GM18519 (cell line): ENCODE measurements at regions not wholly inside any gene's neighbourhood (a gene's known extent, or its start where the extent isn't known, plus 50 kb on each side); places are given as distances from the start of the nearest gene placed in this dataset.

Experiments
- ATAC-seq: cut with Tn5 transposase; IDR thresholded peaks from one replicate; pipeline ENCODE4 v1.9.1; 2021; ENCODE audit warnings: mild to moderate bottlenecking, moderate library complexity; ENCODE audit not compliant: unreplicated experiment, low FRiP score

GRCh38 chr5:159734366-159734765 lies 181.9 kb upstream of the ADRA1B start:
- ATAC-seq: no peak

DNA sequence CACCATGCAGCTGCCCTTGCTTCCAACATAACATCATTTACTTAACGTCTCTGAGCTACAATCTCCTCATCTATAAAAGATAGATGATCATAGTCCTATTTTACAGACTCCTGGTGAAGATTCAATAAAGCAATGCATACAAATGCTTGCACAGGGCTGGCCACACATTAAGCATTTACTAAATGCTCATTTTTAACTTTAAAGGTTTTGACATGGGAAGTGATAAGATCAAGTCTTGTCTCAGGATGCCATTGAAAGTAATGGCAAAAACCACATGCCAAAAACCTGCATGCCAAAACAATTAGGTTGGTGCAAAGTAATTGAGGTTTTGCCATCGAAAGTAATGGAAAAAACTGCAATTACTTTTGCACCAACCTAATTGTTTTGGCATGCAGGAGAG lies 181.2 kb upstream of the ADRA1B start:
- no peak for ATAC-seq

GRCh38 chr5:159735749-159736660 lies 180.3 kb upstream of the ADRA1B start:
- no peak for ATAC-seq

- no peak for ATAC-seq
Measured at GRCh38 chr5:159736844-159737243, 179.4 kb upstream of the ADRA1B start.

DNA sequence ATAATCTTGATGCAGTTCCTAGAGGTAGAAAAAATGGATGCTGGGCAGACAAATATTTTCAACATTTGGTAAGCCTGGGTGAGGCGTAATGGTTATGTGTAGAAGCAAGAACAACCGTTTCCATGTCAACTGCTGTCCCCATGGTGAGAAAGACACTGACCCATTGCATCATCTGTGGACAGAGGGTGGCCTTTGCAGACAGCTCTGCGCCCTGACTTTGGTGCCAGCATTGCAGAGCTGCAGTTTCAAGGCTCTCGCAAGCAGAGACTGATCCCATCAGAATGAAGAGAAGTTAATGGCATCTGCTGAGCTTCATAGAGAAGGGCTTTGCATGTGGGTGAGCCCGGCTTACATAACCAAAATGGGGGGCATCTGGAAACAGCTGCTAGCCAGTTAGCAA lies 179.0 kb upstream of the ADRA1B start:
- ATAC-seq: no peak

- ATAC-seq: no peak
Measured at GRCh38 chr5:159741829-159742322, 174.4 kb upstream of the ADRA1B start.

- ATAC-seq: no peak
Measured at GRCh38 chr5:159743234-159743633, 173.0 kb upstream of the ADRA1B start.

DNA sequence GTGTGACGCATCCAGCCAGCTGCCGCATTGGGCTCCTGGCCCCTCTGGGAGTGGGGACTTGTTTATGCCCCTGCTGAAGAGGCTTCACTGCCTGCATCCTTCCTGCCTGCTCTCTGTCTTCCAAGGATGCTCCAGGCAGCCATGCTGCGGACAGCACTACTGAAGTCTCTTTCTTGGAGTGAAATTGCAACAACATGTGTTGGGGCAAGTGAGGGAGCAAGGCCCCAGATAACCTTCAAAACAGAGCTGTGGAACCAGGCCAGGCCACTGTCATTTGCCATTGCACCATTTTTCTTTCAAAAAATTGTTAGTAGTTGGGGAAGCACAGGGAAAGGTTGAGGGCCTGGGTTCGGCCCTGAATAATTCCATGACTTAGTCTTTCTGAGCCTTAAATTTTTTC lies 169.6 kb upstream of the ADRA1B start:
- no peak for ATAC-seq

DNA sequence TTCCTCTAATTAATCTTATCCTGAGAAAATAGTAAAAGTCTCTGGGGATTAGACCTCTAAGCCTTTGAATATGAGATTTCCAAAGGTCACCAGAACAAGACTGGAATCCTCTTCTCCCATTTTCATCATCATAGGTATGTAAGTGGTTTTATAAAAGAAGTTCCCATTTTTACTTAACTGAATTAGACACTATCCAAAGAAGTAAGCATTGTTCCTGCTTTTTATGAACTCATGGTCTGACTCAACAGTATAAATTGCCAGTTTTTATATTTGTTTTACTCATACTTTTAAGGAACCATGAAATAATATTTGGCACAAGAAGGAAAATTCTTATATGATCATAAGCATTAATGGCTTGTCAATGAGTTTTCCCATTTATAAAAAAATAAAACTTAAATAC lies 167.1 kb upstream of the ADRA1B start:
- no peak for ATAC-seq

DNA sequence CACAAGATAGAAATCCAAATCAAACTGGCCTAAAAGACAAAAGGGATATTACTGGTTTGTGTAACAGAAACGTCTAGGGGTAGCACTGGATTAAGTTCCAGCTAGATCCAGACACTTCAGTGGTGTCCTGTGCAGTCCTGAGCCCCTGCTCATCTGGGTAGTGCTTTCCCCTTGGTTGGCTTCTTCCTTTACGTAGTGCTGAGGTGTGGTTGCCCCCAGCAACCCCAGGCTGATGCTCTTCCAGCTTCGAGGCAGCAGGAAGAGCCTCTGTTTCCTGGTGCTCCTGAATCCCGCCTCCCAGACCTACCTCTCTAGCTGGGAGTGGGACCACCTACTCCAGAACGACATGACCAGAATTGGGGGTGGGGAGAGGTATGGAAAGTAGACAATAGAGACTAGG lies 166.1 kb upstream of the ADRA1B start:
- no peak for ATAC-seq

DNA sequence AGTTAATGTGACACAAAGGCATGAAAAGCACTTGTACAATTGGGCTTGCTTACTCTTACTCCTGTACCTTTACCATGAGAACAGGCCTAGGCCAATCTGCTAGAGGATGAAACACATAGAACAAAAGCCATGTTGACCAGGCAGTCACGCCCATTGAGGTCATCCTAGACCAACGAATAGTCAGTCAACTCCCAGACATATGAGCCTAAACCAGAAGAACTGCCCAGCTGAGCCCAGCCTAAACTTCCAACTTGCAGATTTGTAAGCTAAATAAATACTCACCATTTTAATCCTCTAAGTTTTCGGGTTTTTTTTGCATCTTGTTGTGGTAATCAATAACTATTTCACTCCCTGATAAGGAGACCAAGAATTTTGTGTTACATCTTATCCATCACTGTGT lies 164.8 kb upstream of the ADRA1B start:
- no peak for ATAC-seq

DNA sequence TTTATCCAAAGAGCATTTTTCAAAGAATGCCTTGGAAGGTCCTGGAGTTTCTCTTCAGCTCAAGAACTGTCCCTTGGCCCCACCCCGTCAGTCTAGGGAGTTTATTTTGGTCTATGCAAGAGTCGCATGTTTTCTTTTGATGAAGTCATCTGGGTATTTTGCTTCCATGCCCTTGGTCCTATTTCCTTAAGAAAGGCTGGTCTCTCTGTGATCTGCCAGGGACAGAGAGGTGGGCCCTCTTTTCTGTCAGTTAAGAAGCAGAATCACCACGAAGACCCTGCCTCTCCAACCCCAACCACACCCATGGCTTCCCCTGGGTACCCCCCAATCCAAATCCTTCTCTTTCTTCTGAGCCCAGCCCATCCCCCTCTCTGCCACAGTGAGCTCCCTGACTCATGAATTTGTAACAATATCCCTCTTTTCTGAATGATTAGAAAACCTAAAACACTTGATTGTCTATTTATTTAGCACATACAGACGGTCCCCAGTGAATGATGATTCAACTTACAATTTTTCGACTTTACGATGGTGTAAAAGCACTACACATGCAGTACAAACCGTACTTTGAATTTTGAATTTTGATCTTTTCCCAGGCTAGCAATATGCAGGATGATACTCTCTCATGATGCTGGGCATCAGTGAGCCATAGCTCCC lies 163.5 kb upstream of the ADRA1B start:
- no peak for ATAC-seq

GRCh38 chr5:159758189-159758588 lies 158.1 kb upstream of the ADRA1B start:
- ATAC-seq: no peak

GRCh38 chr5:159759791-159760290 lies 156.4 kb upstream of the ADRA1B start:
- ATAC-seq: no peak

DNA sequence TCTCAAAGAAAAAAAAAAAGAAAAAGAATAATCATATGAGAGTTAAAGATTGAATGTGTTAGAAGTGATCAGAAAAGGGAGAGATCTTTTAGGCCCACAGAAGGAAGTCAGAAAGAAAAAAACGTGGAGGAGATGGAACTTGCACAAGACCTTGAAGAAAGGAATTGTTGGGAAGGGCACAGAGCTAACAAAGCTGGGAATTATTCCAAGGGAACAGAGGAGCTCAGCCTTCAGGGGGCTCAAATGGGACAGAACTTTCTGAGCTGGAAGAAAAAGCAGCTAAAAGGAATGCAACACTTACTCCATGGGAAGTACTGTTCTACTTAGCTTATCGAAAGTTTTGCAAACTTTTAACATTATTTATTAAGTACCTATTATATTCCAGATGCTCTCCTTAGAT lies 153.4 kb upstream of the ADRA1B start:
- ATAC-seq: no peak

GRCh38 chr5:159763562-159763961 lies 152.7 kb upstream of the ADRA1B start:
- no peak for ATAC-seq

DNA sequence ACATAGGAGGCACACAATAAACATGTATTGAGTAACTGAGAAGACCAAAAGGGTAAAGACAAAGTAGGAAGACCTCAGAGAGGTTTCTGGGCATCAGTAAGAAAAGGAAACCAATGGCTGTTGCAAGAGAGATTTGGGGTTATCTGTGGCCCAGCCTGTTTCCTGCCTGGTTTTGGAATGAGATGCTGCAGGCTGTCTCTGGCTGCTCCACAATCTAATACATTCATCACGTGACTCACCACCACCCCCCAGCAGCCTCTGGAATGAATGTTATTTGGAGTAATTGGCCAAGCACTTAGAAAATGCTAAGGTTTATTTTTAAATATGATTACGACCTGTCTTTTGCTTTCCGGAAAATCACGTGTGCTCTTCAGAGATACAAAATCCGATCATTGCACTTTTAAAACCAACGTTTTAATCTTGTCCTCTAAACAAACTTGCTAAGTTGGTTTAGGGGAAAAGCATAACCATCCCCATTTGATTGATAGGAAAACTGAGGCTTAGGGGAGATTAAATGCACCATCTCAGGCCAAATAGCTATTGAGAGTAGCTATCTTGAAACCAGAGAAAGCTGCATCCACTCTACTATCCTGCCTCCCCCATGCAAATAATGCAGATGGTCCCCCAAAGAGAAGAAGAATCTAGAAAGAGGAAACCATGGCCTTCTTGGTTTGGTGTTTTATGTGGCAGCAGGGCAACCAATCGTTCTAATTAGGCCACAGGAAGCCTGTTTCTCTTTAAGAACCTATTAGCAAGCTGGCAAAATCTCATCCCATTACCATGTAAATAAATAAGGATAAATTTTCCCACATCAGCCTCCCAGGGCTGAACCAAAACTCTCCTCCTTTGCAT lies 151.8 kb upstream of the ADRA1B start:
- no peak for ATAC-seq

DNA sequence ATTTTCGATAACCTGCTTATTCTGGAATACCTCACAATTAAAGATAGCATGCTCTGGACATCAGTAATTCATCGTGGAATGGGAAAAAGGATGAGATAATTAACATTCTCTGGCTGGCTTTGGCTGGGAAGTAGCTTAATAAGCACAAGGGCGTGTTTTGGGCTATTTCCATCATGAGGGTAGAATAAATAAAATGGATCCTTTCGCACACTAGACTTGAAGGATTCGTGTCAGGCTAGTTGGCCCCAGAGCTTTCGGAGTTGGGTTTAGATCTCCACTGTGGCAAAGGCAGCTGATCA lies 151.2 kb upstream of the ADRA1B start:
- no peak for ATAC-seq

DNA sequence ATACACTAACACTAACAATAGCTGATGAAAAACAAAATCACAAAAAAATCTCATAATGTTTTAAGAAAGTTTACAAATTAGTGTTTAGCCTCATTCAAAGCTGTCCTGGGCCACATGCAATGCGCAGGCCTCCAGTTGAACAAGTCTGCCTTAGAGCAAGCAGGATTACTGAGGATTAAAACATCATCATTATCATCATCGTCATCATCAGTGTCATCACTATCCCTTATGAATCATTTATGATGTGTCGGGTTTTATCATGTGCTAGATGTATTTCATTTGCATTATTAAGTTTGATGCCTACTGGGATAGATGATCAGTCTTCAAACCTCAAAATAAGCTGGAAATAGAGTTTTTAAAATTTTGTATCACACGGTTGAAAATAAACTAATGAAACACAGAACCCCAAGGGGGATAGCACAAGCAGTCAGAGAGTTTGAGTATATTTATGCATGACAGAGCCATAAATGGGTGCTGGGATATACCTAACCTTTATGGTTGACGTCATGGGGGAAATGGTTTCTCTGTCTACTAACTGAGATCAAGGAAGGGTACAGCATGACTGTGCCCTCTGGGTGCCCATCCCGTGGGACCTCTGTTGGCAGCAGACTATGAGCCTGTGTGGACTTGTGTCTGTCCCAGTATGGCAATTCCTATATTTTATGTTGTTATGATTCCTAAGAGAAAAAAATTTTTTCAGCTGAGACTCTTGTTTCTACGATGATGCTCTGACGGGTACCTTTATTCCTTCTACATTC lies 150.3 kb upstream of the ADRA1B start:
- ATAC-seq: no peak

GRCh38 chr5:159768243-159768642 lies 148.0 kb upstream of the ADRA1B start:
- ATAC-seq: no peak
